ENCODE measurements at regions not wholly inside any gene's neighbourhood (a gene's known extent, or its start where the extent isn't known, plus 50 kb on each side); places are given as distances from the start of the nearest gene placed in this dataset.
"Not testable (repeated sequence)": the region's sequence is repeated elsewhere in the genome, so short reads cannot be mapped to it uniquely, and the experiment has no call there.

- TF ChIP-seq, protein P1, sequence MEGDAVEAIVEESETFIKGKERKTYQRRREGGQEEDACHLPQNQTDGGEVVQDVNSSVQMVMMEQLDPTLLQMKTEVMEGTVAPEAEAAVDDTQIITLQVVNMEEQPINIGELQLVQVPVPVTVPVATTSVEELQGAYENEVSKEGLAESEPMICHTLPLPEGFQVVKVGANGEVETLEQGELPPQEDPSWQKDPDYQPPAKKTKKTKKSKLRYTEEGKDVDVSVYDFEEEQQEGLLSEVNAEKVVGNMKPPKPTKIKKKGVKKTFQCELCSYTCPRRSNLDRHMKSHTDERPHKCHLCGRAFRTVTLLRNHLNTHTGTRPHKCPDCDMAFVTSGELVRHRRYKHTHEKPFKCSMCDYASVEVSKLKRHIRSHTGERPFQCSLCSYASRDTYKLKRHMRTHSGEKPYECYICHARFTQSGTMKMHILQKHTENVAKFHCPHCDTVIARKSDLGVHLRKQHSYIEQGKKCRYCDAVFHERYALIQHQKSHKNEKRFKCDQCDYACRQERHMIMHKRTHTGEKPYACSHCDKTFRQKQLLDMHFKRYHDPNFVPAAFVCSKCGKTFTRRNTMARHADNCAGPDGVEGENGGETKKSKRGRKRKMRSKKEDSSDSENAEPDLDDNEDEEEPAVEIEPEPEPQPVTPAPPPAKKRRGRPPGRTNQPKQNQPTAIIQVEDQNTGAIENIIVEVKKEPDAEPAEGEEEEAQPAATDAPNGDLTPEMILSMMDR (IDR thresholded peaks at IDR 0.05; ENCODE audit: low read length) = not testable (repeated sequence)
- TF ChIP-seq EZH2phosphoT487 (IDR thresholded peaks at IDR 0.05; ENCODE audit: low read length) = not testable (repeated sequence)
These were observed 89.4 kb downstream of the TBR1 start for GRCh38 chr2:161505466-161505865.

Data from MM.1S (cell line).